Stimulated activated CD4-positive, alpha-beta T cell treated with anti-CD3 and anti-CD28 coated beads, Interleukin-1b, Interleukin-23, amount 100 ng/mL, for 48 hours (primary cell): ENCODE measurements at regions not wholly inside any gene's neighbourhood (a gene's known extent, or its start where the extent isn't known, plus 50 kb on each side); places are given as distances from the start of the nearest gene placed in this dataset.
"Not testable (repeated sequence)": the region's sequence is repeated elsewhere in the genome, so short reads cannot be mapped to it uniquely, and the experiment has no call there.

Source experiments
- DNase-seq: peaks from one replicate; pipeline ENCODE4 v3.0.0-alpha.2; 2020

DNA sequence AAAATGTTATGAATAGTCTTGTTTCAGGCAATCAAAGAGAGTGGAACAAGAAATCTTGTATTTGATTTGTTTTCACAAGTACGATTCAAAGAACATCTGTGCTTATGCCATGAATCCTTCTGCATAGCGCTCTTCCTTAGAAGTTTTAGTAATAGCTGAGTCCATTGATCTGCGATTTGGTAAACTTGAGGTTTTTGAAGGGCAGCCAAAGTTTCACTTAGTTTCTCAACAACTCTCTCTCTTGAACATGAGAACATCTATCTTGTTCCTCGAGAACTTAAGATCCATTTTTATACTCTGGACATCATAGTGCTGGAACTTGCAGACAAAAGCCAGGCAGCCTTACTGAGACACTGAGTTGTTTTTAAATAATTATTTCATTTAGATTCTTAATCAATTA, 96.2 kb upstream of the USP15 start:
- no peak for DNase-seq

DNA sequence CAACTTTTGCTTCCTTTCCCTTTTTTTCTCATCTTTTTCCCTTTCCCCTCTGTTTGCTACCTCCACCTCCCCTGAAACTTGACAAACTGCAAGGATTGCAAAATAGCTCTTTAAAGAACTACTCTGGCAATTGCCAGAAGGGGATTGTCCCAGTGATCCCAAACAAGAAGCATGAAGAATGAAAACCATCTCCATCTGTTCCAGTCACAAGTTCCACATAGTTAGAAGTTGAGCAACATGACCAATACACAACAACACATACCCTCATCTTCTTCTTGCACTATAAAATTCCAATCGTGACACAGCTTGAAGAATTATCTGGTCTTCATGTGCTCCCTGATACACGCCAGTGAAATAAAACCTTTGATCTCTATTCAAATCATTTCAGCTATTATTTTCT, 93.7 kb upstream of the USP15 start:
- DNase-seq: no peak

DNA sequence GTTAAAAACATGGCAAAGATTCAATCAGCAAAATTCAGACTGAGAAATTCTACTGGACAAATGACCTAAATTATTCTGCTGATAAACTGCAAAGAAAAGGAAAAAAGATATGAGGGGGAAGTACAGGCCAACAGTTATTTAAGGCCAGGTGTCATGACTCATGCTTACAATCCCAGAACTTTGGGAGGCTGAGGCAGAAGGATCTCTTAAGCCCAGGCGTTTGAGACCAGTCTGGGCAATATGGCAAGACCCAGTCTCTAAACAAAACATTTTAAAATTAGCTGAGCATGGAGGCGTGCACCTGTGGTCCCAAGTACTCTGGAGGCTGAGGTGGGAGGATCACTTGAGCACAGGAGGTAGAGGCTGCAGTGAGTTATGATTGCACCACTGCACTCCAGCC, 91.8 kb upstream of the USP15 start:
- DNase-seq: no peak

DNA sequence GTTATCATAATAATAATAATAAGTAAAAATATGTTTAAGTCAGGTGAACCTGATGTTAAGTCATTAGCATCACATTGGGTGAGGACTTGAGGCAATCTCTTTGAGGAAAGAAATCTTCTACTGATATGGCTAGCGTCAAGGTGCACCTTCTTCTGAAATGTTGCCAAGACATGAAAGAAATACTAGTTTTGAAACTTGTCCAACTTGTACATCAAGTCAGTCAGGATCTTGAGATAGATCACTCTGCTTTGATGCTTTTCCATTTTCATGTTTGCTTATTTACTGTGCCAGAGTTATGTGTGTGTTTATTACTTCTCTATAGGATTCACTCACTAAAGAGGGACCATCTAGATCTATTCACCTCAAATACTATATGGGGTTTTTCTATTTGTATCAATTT, 90.0 kb upstream of the USP15 start:
- no peak for DNase-seq

DNA sequence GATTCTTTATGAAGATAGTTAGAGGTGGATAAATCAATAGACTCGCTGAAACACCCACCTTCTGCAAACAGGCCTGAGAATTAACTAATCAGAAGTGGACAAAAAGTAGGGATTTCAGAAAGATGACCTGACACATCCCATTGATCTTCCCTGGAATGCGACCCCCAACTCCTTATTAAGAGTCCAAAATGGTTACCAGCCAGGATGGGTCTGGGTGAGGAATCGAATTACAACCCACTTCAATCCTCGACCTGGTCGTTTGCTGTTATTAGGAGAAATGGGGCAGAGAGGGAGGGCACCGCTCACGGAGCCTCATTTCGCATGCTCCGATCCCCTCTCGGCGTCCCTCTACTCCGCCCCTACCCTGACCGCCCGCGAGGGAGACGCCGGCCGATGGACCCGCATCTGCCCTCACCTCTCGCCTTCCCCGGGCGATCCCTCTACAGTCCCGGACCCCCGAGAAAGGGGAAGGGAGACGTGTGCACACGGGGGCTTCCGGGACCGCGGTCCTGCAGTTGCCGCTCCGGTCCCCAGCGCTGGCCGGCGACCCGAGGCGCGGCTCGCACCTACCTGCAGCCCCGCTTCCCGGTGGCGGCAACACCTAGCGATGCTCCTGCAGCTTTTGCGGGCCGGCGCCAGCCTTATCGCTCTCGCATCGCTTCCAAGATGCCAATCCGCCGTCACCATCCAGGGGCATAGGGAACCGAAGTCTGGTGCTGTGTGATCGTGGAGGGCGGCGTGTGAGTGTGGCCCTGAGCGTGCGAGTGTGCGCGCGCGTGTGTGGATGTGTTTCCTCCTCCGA, 69.3 kb upstream of the USP15 start:
- DNase-seq: peak; percentile 4

DNA sequence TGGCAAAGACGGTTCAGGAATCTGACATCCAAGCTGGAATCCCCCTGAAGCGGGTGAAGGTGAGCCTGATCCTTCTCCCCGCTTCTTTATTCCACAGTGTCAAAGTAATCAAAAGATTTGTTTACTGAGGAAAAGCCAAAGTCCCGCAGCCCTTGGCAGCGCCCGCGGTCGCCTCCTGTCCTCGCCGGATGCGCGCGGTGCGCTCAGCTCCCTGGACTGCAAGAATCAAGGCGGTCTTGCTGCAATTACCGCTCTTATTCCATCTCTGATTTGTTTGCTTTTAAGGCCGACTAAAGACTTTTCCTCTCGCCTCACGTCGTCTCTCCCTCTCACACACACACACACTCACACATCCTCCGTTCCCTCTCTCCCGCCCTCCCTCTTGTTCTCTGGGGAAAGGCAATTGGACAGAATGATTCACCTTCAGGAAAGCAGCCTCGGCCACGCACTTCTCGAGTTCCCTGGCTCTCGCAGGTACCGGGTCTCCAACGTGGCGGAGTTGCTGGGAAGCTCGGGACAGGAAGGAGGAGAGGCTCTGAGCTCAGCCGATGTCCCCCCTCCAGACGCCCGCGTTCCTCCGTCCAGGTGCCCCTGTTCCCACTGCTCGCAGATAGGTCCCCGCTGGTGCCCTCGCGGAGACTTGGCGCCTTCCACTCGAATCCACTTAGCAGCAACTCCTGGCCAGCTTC, 68.6 kb upstream of the USP15 start:
- peak; percentile 9 for DNase-seq

DNA sequence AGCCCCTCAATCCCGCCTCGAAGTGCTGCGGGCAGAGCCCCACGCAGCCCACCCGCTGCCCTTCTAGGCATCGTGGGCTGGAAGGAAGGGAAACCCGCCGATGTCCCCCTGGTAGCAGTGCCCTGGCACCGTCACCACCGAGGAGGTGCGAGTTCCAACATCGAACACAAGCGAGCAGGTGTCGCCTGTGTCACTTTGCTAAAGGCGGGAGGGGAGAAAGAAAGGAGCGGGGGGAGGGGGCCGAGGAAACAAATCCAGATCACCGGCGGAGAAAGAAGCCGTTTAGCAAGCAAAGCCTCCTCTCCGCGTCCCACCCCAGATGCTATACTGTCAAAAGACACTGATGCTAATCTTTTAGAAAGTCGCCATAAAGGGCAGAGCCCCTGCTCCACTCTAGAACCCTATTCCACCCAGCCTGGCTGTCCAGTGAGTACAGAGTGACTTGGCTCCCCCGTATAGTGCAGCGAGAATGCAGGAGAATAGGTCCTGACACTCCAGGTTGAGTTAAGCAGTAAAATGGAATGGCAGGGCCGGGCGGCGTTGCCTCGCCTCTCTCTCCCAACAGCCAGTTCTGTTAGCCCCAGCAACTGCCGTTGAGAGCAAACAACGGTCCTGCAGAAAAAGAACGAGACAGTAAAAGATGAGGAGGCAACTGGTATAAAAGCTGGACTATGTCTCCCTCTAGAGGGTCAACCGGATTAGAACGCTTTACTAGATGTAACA, 67.9 kb upstream of the USP15 start:
- DNase-seq: peak; percentile 43

DNA sequence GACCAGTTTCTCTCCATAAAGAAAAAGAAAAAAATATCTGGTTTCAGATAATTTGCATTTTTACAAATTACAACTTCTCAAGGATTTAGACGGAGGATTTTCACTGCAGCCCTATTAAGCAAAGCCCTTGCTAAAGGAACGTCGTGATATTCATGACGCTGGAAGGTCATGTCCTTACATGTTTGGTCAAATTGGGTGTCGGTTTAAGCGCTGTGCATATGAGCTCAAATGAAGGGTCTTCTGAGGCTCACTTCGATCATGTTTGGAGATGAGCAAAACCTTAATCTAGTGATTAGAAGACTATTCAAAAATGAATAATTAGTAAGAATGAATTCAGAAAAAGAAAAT, 67.3 kb upstream of the USP15 start:
- no peak for DNase-seq

DNA sequence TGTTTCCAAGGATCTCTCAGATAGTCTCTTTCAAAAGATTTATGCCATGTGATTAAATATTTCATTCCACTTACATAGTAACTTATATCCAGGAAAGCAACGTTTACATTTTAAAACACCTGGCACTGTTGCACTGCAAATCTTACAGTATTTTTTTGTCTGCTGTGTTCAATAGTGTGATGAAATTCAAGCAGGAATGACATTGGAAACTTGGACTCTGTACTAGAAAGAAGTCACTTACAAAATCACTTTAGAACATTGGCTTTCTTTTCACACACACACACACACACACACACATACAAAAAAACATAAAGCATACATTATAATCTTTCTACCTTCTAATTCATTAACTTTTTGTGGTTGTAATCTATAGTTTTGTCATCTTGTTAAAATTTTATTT, 66.2 kb upstream of the USP15 start:
- DNase-seq: no peak

DNA sequence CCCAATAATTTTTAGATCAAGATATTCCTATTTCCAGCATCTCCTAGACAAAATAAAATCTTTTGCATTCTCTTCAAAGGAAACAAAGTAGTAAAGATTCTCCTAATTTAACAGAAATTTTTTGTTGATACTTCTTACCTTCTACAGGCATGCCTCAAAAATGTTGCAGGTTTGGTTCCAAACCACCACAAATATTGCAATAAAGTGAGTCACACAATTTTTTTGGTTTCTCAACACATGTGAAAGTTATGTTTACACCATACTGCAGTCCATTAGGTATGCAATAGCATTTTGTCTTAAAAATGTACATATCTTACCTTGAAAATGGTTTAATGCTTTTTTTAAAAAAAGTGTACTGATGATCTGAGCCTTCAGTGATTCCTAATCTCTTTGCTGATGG, 65.6 kb upstream of the USP15 start:
- DNase-seq: no peak

DNA sequence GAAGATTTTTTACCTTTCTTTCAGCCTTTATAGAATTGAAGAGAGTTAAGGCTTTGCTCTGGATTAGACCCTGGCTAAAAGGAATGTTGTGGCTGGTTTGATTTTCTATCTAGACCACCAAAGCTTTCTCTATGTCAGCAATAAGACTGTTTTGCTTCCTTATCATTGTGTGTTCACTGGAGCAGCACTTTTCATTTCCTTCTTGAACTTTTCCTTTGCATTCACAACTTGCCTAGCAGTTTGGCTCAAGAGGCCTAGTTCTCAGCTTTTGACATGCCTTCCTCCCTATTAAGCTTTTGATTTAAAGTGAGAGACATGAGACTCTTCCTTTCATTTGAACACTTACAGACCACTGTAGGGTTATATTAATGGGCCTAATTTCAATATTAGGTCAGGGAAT, 64.1 kb upstream of the USP15 start:
- no peak for DNase-seq

DNA sequence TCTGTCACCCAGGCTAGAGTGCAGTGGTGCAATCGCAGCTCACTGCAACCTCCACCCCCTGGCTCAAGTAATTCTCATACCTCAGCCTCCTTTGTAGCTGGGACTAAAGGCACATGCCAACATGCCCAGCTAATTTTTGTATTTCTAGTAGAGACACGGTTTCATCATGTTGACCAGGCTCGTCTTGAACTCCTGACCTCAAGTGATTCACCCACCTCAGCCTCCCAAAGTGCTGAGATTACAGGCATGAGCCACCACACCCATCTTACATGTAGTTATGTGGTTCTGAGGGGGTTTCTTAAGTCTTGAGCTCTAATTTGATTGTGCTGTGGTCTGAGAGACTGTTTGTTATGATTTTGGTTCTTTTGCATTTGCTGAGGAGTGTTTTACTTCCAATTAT, 57.3 kb upstream of the USP15 start:
- not testable (repeated sequence) for DNase-seq

DNA sequence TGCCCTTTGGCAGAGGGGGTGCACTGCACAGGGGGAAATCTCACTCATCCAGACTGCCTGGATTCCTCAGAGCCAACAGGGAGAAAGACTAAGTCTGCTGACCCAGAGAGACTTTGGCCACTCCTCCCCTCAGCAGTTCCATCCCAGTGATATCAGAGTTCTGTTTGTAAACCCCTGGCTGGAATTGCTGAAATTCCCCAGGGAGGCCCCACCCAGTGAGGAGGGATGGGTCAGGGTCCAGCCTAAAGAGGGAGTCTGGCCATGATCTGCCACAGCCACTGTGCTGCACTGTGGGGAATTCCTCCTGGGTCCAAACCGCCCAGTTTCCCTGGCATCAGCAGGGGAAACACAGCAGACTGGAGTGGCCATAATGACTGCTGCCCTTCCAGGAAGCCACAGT, 54.9 kb upstream of the USP15 start:
- no peak for DNase-seq

DNA sequence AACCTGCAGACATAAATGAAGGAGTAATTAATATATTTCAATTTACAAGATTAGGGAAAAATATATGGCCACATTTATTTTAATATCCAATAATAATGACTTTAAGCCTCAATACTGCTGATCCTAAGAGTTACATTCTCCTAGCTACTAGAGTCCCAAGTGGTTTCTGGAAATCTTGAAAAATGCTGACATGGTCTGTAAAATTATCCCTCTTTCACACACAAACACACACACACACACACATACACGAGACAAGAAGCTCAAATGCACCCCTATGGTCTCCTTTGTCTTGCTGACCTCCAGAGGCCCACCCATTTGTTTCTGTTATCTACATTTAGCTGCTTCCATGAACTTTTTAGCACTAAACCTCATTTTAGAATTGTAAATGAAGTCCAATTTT, 53.0 kb upstream of the USP15 start:
- no peak for DNase-seq
